Stomach (tissue), 8 donors: ENCODE measurements at regions not wholly inside any gene's neighbourhood (a gene's known extent, or its start where the extent isn't known, plus 50 kb on each side); places are given as distances from the start of the nearest gene placed in this dataset.
A peak's percentile ranks its signal among the peaks of the same experiment; 100 is the strongest.

Experiments
- DNase-seq, 2 donors: peaks; one replicate each; pipeline versions ENCODE4 v3.0.0 to v3.0.0-alpha.2; 2013 to 2019
- H3K27ac ChIP-seq, 5 donors: fragments of 200-600 bp in 4 of 5; sonication (generic) in 4 of 5; one replicate each; pipeline ENCODE4 v1.5.1; 2013 to 2019; ENCODE audit warnings: mild to moderate bottlenecking in 1 of 5, moderate library complexity in 1 of 5
- H3K27me3 ChIP-seq, 3 donors: fragments of 200-600 bp; sonication (generic); one replicate each; pipeline ENCODE4 v1.5.1; 2017 to 2019; ENCODE audit warnings: mixed run types in 1 of 3
- H3K36me3 ChIP-seq, 4 donors: fragments of 200-600 bp; sonication (generic); 1 replicate in 3 of 4; 2 replicates in 1 of 4; pipeline ENCODE4 v1.5.1; 2016 to 2019
- H3K4me1 ChIP-seq, 4 donors: fragments of 200-600 bp; sonication (generic); one replicate each; pipeline ENCODE4 v1.5.1; 2016 to 2019
- H3K4me3 ChIP-seq, 4 donors: fragments of 200-600 bp; sonication (generic) in 3 of 4; one replicate each; pipeline ENCODE4 v1.5.1; 2016 to 2019; ENCODE audit warnings: mild to moderate bottlenecking in 1 of 4
- H3K9me3 ChIP-seq, 4 donors: fragments of 200-600 bp; sonication (generic); one replicate each; pipeline ENCODE4 v1.5.1; 2016 to 2019
- CTCF ChIP-seq, 7 experiments: fragments of 450-650 bp in 4 of 7; fragments of 200-600 bp in 3 of 7; sonication (generic) in 3 of 7; IDR thresholded peaks; one replicate each; pipeline ENCODE4 v1.5.1; 2016 to 2019; ENCODE audit warnings: antibody characterized with exemption in 7 of 7, control low read depth in 2 of 7, mild to moderate bottlenecking in 1 of 7
- EP300 ChIP-seq: sonication (generic); formaldehyde crosslinking; IDR thresholded peaks from one replicate; pipeline ENCODE4 v1.6.1; 2017; ENCODE audit warnings: antibody characterized with exemption
- POLR2A ChIP-seq, 4 donors: fragments of 450-650 bp; IDR thresholded peaks; one replicate each; pipeline ENCODE4 v1.6.1; 2016; ENCODE audit warnings: antibody characterized with exemption in 4 of 4, control low read depth in 2 of 4, mild to moderate bottlenecking in 1 of 4, moderate library complexity in 1 of 4
- POLR2AphosphoS5 ChIP-seq, 3 donors: sonication (generic); formaldehyde crosslinking; IDR thresholded peaks; one replicate each; pipeline ENCODE4 v1.6.1; 2016; ENCODE audit warnings: antibody characterized with exemption in 3 of 3
- WGBS, 5 donors: extraction: QIAGEN DNeasy Blood & Tissue Kit in 3 of 5; methylation state at CpG; one replicate each; pipeline versions ENCODE4 v1.1.5 to v1.1.7; 2013 to 2018; 5-methylcytosine and 5-hydroxymethylcytosine counted together
- intact Hi-C: fragments of 100-400 bp; cut with DNase I; formaldehyde crosslinking; loops from one replicate; pipeline ENCODE4 v1.15.1; 2023; ENCODE audit warnings: low total_unique reads
- donor health status: healthy with polysubstance abuse.
- donor health status: Bipolar disorder and iron deficiency.
- donor health status: healthy.

- WGBS, 5 donors: 0 to 2% (median 1%) methylated on average over 23 to 68 of the region's 68 CpGs
- TF ChIP-seq EP300 (no peak), CTCF (IDR thresholded peaks at IDR 0.05) (peak in 5 of 7 experiments; percentile 46 to 97 (median 81))
- Histone ChIP-seq H3K27ac (peak overlapping the region in 1 of 5 donors; percentile 21), H3K9me3 (no peaks in the 10 kb centered on the region), H3K4me1 (peaks cover 13 to 21% (median 14%) of the 10 kb centered on the region in 4 donors), H3K27me3 (peaks cover 0 to 56% (median 10%) of the 10 kb centered on the region in 3 donors), H3K36me3 (no peaks in the 10 kb centered on the region), H3K4me3 (peak overlapping the region; percentile 49 to 71 (median 56))
- intact Hi-C loops: loop anchor here (5.0 kb wide), 1 partner anchor 890 kb away; no protein-coding TSS in a partner anchor
- DNase-seq: peak; percentile 61 to 88
Measured at GRCh38 chr14:89027097-89027740, 202.8 kb downstream of the TTC8 start.

- H3K4me3 ChIP-seq: no peak overlapping the region
- TF ChIP-seq POLR2A (IDR thresholded peaks at IDR 0.05) (no peak), POLR2AphosphoS5 (IDR thresholded peaks at IDR 0.05) (no peak), EP300 (no peak), CTCF (IDR thresholded peaks at IDR 0.05) (no peak)
- no peaks in the 10 kb centered on the region for H3K9me3 ChIP-seq
- peaks cover 0 to 55% (median 10%) of the 10 kb centered on the region in 3 donors for H3K27me3 ChIP-seq
- H3K27ac ChIP-seq: no peak overlapping the region
- 80 to 93% (median 88%) methylated on average over 3 of the region's 3 CpGs for WGBS, 5 donors
- no peaks in the 10 kb centered on the region for H3K36me3 ChIP-seq
- H3K4me1 ChIP-seq: peaks cover 13 to 21% (median 14%) of the 10 kb centered on the region in 4 donors
- intact Hi-C loops: loop anchor here (5.0 kb wide), 1 partner anchor 889 kb away; no protein-coding TSS in a partner anchor
- no peak for DNase-seq
Measured at GRCh38 chr14:89028462-89029134, 204.1 kb downstream of the TTC8 start.

GRCh38 chr14:89029961-89030694 is 205.7 kb downstream of the TTC8 start:
- Histone ChIP-seq H3K9me3 (no peaks in the 10 kb centered on the region), H3K27me3 (peaks cover 0 to 52% (median 10%) of the 10 kb centered on the region in 3 donors), H3K36me3 (no peaks in the 10 kb centered on the region), H3K4me1 (peaks cover 13 to 21% (median 14%) of the 10 kb centered on the region in 4 donors), H3K27ac (no peak overlapping the region), H3K4me3 (no peak overlapping the region)
- DNase-seq: no peak
- TF ChIP-seq EP300: no peak
- no peak for TF ChIP-seq POLR2A (IDR thresholded peaks at IDR 0.05)
- TF ChIP-seq CTCF (IDR thresholded peaks at IDR 0.05): no peak
- no peak for TF ChIP-seq POLR2AphosphoS5 (IDR thresholded peaks at IDR 0.05)
- intact Hi-C loops: loop anchor here (5.0 to 10.0 kb wide), 2 partner anchors 745 to 887 kb away; no protein-coding TSS in a partner anchor
- 70 to 78% (median 75%) methylated on average over 9 of the region's 9 CpGs for WGBS, 5 donors

- 91 to 100% (median 94%) methylated on average over 3 of the region's 3 CpGs for WGBS, 5 donors
- TF ChIP-seq CTCF (IDR thresholded peaks at IDR 0.05) (no peak), POLR2A (IDR thresholded peaks at IDR 0.05) (no peak), EP300 (no peak), POLR2AphosphoS5 (IDR thresholded peaks at IDR 0.05) (no peak)
- DNase-seq: no peak
- no peaks in the 10 kb centered on the region for H3K36me3 ChIP-seq
- no peak overlapping the region for H3K27ac ChIP-seq
- intact Hi-C loops: loop anchor here (10.0 kb wide), 1 partner anchor 744 kb away; no protein-coding TSS in a partner anchor
- H3K27me3 ChIP-seq: peaks cover 0 to 49% (median 9%) of the 10 kb centered on the region in 3 donors
- H3K4me1 ChIP-seq: peaks cover 13 to 19% (median 14%) of the 10 kb centered on the region in 4 donors
- no peak overlapping the region for H3K4me3 ChIP-seq
- no peaks in the 10 kb centered on the region for H3K9me3 ChIP-seq
Measured at GRCh38 chr14:89030921-89031320, 206.5 kb downstream of the TTC8 start.
